Keratinocyte (primary cell): ENCODE measurements at regions not wholly inside any gene's neighbourhood (a gene's known extent, or its start where the extent isn't known, plus 50 kb on each side); places are given as distances from the start of the nearest gene placed in this dataset.

Experiments
- DNase-seq: peaks from one replicate; pipeline ENCODE4 v3.0.0-alpha.2; 2011; ENCODE audit warnings: low read depth, missing footprints, low spot score
- FAIRE-seq: peaks from 2 replicates; lab custom pipeline; 2011; peaks lifted over from hg19 to GRCh38; lab: Jason Lieb, UNC
- H2AFZ ChIP-seq: 2 replicates; pipeline ENCODE4 v1.6.0; 2012; ENCODE audit warnings: low read length, control low read depth, inconsistent platforms; ENCODE audit not compliant: control insufficient read depth
- H3K27ac ChIP-seq: 2 replicates; pipeline ENCODE4 v1.5.1; 2011; ENCODE audit warnings: low read length; ENCODE audit not compliant: control insufficient read depth, insufficient read depth
- H3K27me3 ChIP-seq: 3 replicates; pipeline ENCODE4 v1.6.0; 2011; ENCODE audit warnings: low read length; ENCODE audit not compliant: control insufficient read depth, insufficient read depth; ENCODE audit errors: extremely low read depth
- H3K36me3 ChIP-seq, 2 experiments: 2 replicates in 1 of 2; 3 replicates in 1 of 2; pipeline ENCODE4 v1.5.1; 2011; ENCODE audit warnings: low read length in 2 of 2, mild to moderate bottlenecking in 1 of 2; ENCODE audit not compliant: control insufficient read depth in 2 of 2, insufficient read depth in 2 of 2; ENCODE audit errors: extremely low read depth in 1 of 2
- H3K4me1 ChIP-seq: 3 replicates; pipeline ENCODE4 v1.5.1; 2011; ENCODE audit warnings: low read length; ENCODE audit not compliant: control insufficient read depth, insufficient read depth; ENCODE audit errors: extremely low read depth
- H3K4me2 ChIP-seq: 3 replicates; pipeline ENCODE4 v1.6.0; 2011; ENCODE audit warnings: low read depth, low read length; ENCODE audit not compliant: control insufficient read depth, insufficient read depth; ENCODE audit errors: extremely low read depth
- H3K4me3 ChIP-seq, 3 experiments: fragments of 200-600 bp in 1 of 3; sonication (generic) in 1 of 3; 2 replicates in 2 of 3; 3 replicates in 1 of 3; pipeline ENCODE4 v1.5.1; 2011 to 2016; ENCODE audit warnings: low read length in 3 of 3, mild to moderate bottlenecking in 3 of 3, control low read depth in 2 of 3, inconsistent platforms in 1 of 3, low read depth in 1 of 3, mixed read lengths in 1 of 3, mixed run types in 1 of 3, moderate library complexity in 1 of 3; ENCODE audit not compliant: control insufficient read depth in 2 of 3, insufficient read depth in 2 of 3; ENCODE audit errors: extremely low read depth in 1 of 3
- H3K79me2 ChIP-seq: 2 replicates; pipeline ENCODE4 v1.6.0; 2012; ENCODE audit warnings: low read length; ENCODE audit not compliant: control insufficient read depth, insufficient read depth
- H3K9ac ChIP-seq: 3 replicates; pipeline ENCODE4 v1.6.0; 2011; ENCODE audit warnings: low read length; ENCODE audit not compliant: control insufficient read depth, insufficient read depth; ENCODE audit errors: extremely low read depth
- H3K9me1 ChIP-seq: 3 replicates; pipeline ENCODE4 v1.6.0; 2011; ENCODE audit warnings: low read length; ENCODE audit not compliant: control insufficient read depth, insufficient read depth; ENCODE audit errors: extremely low read depth
- H3K9me3 ChIP-seq: 2 replicates; pipeline ENCODE4 v1.5.1; 2012; ENCODE audit warnings: low read depth, low read length; ENCODE audit not compliant: control insufficient read depth
- H4K20me1 ChIP-seq: 3 replicates; pipeline ENCODE4 v1.6.0; 2011; ENCODE audit warnings: low read length; ENCODE audit not compliant: control insufficient read depth, insufficient read depth; ENCODE audit errors: extremely low read depth
- CTCF ChIP-seq, 3 experiments: IDR thresholded peaks in 1 of 3; conservative IDR thresholded peaks in 1 of 3; optimal IDR thresholded peaks in 1 of 3; 2 replicates in 2 of 3; 3 replicates in 1 of 3; pipeline versions ENCODE3 to v1.5.1; 2011; ENCODE audit warnings: low read length in 3 of 3, mild to moderate bottlenecking in 3 of 3, moderate library complexity in 2 of 3, control low read depth in 1 of 3, inconsistent platforms in 1 of 3; ENCODE audit not compliant: insufficient read depth in 2 of 3; ENCODE audit errors: extremely low read depth in 1 of 3
- EZH2 ChIP-seq: IDR thresholded peaks from one replicate; pipeline ENCODE4 v1.6.1; 2012; ENCODE audit warnings: inconsistent platforms, mild to moderate bottlenecking, low read length, moderate library complexity
- dilution Hi-C: fragments of 300-500 bp; cut with MboI; formaldehyde crosslinking; loops from one replicate; pipeline ENCODE4 v1.7.0; 2020; ENCODE audit warnings: low sequenced_read_pairs; ENCODE audit not compliant: extremely low pct_ligation_motif_present

- Histone ChIP-seq H3K27me3 (no peaks in the 10 kb centered on the region), H3K4me2 (no peak overlapping the region), H3K79me2 (no peaks in the 10 kb centered on the region), H3K4me3 (no peak overlapping the region), H4K20me1 (no peaks in the 10 kb centered on the region), H3K27ac (no peak overlapping the region), H3K36me3 (no peaks in the 10 kb centered on the region), H3K9me3 (no peaks in the 10 kb centered on the region), H3K9me1 (no peaks in the 10 kb centered on the region), H3K4me1 (peaks cover 12% of the 10 kb centered on the region), H2AFZ (no peak overlapping the region), H3K9ac (no peak overlapping the region)
- TF ChIP-seq CTCF (optimal IDR thresholded peaks at IDR 0.05 in 1 of 3, IDR thresholded peaks at IDR 0.05 in 1 of 3, conservative IDR thresholded peaks at IDR 0.05 in 1 of 3; ENCODE audit: extremely low read depth in 1 of 3, insufficient read depth in 2 of 3, low read length in 3 of 3) (no peak), EZH2 (no peak)
- DNase-seq (no peak), FAIRE-seq (no peak)
- dilution Hi-C loops: no loop called here
Observed at GRCh38 chr4:55730280-55730931, 89.2 kb upstream of the EXOC1L start.

DNA sequence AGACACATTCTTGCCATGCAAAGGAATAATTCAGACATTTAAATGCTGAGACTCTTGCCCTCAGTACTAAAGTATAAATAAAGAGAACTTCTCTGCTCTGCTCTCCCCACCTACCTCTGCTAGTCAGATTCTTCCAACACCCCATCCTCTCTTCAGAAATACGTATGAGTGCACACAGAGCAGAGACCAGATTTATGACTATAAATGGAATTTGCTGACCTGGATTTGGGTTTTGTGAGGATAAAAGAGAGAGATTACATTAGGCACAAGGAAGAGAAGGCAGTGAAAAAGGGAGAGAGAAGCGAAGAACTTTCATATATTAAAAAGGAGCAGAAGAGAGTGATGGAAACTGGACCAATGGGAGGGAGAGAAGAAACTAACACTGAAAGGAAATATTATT lies 87.6 kb upstream of the EXOC1L start:
- no peaks in the 10 kb centered on the region for H3K36me3 ChIP-seq
- FAIRE-seq (no peak), DNase-seq (no peak)
- H2AFZ ChIP-seq: no peak overlapping the region
- H3K27me3 ChIP-seq: no peaks in the 10 kb centered on the region
- TF ChIP-seq CTCF (optimal IDR thresholded peaks at IDR 0.05 in 1 of 3, IDR thresholded peaks at IDR 0.05 in 1 of 3, conservative IDR thresholded peaks at IDR 0.05 in 1 of 3; ENCODE audit: extremely low read depth in 1 of 3, insufficient read depth in 2 of 3, low read length in 3 of 3) (no peak), EZH2 (no peak)
- dilution Hi-C loops: no loop called here
- H3K9me3 ChIP-seq: no peaks in the 10 kb centered on the region
- peaks cover 12% of the 10 kb centered on the region for H3K4me1 ChIP-seq
- no peak overlapping the region for H3K4me2 ChIP-seq
- H4K20me1 ChIP-seq: no peaks in the 10 kb centered on the region
- H3K9me1 ChIP-seq: no peaks in the 10 kb centered on the region
- H3K27ac ChIP-seq: no peak overlapping the region
- H3K9ac ChIP-seq: no peak overlapping the region
- H3K4me3 ChIP-seq: no peak overlapping the region
- H3K79me2 ChIP-seq: no peaks in the 10 kb centered on the region
